ENCODE measurements at regions not wholly inside any gene's neighbourhood (a gene's known extent, or its start where the extent isn't known, plus 50 kb on each side); places are given as distances from the start of the nearest gene placed in this dataset.
"Not testable (repeated sequence)": the region's sequence is repeated elsewhere in the genome, so short reads cannot be mapped to it uniquely, and the experiment has no call there.

- no peak for DNase-seq (ENCODE audit: low read depth in 4 of 4, low spot score in 1 of 4)
These were observed 71.6 kb downstream of the TFAP2A start for GRCh38 chr6:10343320-10343719.

- DNase-seq (ENCODE audit: low read depth in 4 of 4, low spot score in 1 of 4): no peak
These were observed 73.3 kb downstream of the TFAP2A start for GRCh38 chr6:10341605-10342004.

DNA sequence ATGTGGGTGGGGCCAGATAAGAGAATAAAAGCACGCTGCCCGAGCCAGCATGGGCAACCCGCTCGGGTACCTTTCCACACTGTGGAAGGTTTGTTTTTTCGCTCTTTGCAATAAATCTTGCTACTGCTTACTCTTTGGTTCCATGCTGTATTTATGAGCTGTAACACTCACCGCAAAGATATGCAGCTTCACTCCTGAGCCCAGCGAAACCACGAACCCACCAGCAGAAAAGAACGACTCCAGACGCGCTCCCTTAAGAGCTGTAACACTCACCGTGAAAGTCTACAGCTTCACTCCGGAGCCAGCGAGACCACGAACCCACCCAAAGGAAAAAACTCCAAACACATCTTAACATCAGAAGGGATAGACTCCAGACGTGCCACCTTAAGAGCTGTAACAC, 76.7 kb downstream of the TFAP2A start:
- no peak for DNase-seq (ENCODE audit: low read depth in 4 of 4, low spot score in 1 of 4)

GRCh38 chr6:10337376-10337775, 77.5 kb downstream of the TFAP2A start:
- DNase-seq (ENCODE audit: low read depth in 4 of 4, low spot score in 1 of 4): not testable (repeated sequence)

GRCh38 chr6:10332111-10332510, 82.8 kb downstream of the TFAP2A start:
- DNase-seq (ENCODE audit: low read depth in 4 of 4, low spot score in 1 of 4): no peak

- no peak for DNase-seq (ENCODE audit: low read depth in 4 of 4, low spot score in 1 of 4)
These were observed 83.4 kb downstream of the TFAP2A start for GRCh38 chr6:10331334-10331968.

- DNase-seq (ENCODE audit: low read depth in 4 of 4, low spot score in 1 of 4): no peak
These were observed 84.4 kb downstream of the TFAP2A start for GRCh38 chr6:10330515-10330914.

DNA sequence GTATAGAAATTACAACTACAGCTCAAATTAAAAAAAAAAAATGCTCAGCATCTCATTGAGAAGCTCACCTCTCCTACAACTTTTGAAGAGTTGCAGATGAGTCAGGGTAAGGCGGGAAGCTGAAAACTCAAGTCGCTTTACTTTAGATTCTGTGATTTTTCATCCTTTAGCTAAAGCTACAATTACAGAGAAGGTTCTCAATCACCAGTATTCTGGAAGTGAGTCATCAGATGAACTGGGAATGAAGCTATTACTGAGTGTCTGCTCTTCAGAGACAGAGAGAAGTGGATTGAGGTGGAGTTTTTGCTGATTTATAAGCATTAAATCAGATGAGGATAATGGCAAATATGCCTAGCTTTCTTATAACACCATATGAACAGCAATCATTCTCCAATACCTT, 91.9 kb downstream of the TFAP2A start:
- no peak for DNase-seq (ENCODE audit: low read depth in 4 of 4, low spot score in 1 of 4)

GRCh38 chr6:10320291-10320690, 94.6 kb downstream of the TFAP2A start:
- no peak for DNase-seq (ENCODE audit: low read depth in 4 of 4, low spot score in 1 of 4)

- no peak for DNase-seq (ENCODE audit: low read depth in 4 of 4, low spot score in 1 of 4)
These were observed 98.5 kb downstream of the TFAP2A start for GRCh38 chr6:10316373-10316721.

DNA sequence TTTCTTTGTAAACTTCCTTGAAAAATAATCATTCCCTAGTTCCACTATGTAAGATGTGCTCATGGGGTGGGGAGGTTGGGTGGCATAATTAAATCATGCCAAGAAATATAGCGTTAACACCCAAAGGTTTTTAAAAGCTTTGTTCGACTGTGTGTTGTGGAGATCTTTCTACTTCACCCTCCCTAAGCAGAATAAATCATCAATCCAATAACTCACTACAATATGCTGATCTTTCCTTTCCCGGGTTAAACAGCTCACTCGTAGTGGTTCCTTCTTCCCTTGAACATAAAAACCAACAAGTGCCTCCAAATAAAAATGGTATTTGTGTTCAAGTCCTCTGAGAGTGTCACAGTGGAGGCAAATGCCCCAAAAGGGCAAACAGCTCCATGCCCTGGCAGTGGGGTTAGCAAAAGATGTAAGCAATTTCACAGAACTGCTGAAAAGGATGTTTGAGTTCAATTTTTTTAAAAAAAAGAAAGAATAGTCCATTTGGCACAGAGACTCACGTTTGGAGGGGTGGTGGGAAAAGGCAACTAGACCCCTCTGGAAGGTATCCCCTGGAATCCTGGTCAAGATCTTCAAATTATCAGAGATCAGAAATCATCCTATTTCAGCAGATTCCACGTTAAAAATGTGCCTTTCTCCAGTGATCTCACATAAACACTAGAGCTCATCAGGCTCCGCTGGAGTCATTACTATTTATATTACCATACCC, 99.1 kb downstream of the TFAP2A start:
- DNase-seq (ENCODE audit: low read depth in 4 of 4, low spot score in 1 of 4): no peak

- DNase-seq (ENCODE audit: low read depth in 4 of 4, low spot score in 1 of 4): no peak
These were observed 99.8 kb downstream of the TFAP2A start for GRCh38 chr6:10315034-10315433.

- DNase-seq (ENCODE audit: low read depth in 4 of 4, low spot score in 1 of 4): no peak
These were observed 100.5 kb downstream of the TFAP2A start for GRCh38 chr6:10314163-10314955.

- no peak for DNase-seq (ENCODE audit: low read depth in 4 of 4, low spot score in 1 of 4)
These were observed 101.1 kb downstream of the TFAP2A start for GRCh38 chr6:10313799-10314162.

- DNase-seq (ENCODE audit: low read depth in 4 of 4, low spot score in 1 of 4): no peak
These were observed 102.4 kb downstream of the TFAP2A start for GRCh38 chr6:10312445-10312844.

DNA sequence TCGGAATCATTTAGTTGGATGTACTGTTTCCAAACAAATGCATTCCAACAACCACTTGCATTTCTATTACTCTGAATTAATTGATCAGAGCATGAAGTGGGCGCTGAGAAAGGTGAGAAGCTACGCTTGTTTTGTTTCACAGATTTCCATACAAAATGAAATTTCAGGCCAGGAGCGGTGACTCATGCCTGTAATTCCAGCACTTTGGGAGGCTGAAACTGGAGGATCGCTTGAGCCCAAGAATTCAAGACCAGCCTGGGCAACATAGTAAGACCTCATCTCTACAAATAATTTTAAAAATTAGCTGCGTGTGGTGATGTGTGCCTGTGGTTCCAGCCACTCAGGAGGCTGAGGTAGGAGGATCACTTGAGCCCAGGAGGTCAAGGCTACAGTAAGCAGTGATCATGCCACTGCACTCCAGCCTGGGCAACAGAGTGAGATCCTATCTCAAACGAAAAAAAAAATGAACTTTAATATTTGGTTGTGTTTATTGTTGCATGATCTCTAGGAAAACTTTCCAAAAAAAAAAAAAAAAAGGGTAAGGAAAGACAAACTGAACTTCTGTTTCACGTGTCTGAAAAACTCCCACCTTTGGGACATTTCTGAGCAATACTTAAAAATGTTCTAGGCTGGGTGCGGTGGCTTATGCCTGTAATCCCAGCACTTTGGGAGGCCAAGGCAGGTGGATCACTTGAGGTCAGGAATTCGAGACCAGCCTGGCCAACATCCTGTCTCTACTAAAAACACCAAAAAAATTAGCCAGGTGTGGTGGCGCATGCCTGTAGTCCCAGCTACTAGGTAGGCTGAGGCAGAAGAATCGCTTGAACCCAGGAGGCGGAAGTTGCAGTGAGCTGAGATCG, 103.1 kb downstream of the TFAP2A start:
- DNase-seq (ENCODE audit: low read depth in 4 of 4, low spot score in 1 of 4): not testable (repeated sequence)

DNA sequence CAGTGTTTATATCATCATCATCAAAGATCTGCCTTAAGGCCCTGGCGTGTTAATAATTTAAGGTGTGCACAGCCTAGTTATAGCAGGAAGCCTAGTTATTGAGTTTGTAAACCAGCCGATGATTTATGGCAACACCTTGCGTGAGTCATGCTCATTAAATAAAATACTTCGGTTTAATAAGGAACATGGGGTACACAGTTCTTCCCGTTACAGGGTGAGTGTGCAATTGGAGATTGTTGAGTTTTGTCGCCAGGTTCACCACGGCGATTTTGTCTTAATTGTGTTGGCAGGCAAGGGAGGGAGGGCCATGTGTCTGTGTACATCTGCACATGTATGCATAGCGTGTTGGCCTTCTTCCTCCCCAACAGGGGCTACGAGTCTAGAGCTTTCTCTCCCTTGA, 104.0 kb downstream of the TFAP2A start:
- no peak for DNase-seq (ENCODE audit: low read depth in 4 of 4, low spot score in 1 of 4)

DNA sequence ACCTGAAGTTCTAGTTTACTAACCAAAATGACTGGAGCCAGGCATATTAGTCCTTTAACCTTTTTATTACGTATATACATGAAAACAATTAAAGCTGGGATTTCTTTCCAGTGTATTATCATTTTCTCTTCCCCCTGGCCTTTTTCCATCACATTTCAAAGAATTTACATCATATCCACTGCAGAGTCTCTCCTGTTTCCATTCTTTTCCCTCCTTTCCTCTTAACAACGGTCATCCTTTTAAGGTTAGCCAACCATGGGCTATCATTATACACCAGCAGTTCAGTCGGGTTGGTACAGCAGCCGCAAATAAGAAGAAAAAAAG, 104.6 kb downstream of the TFAP2A start:
- DNase-seq (ENCODE audit: low read depth in 4 of 4, low spot score in 1 of 4): no peak

GRCh38 chr6:10309457-10310329, 105.2 kb downstream of the TFAP2A start:
- DNase-seq (ENCODE audit: low read depth in 4 of 4, low spot score in 1 of 4): no peak

DNA sequence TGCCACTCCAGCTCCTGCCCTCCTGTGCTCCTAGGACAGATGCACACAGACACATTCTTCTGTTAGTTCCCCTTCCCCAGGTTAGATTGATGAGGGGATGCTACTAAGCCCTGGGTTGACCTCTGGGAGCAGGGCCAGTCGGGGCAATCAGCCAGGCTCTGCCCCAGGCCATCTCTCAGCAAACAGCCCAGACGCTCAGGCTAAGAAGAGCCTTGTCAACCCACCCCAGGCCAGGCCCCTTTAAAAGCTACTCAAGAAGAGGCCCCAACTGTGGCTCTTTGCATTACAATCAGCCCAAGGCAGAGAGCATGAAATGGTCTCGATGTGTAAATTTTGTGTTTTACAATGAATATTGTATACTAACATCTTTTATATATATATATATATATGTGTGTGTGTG, 107.4 kb downstream of the TFAP2A start:
- DNase-seq (ENCODE audit: low read depth in 4 of 4, low spot score in 1 of 4): no peak

- DNase-seq (ENCODE audit: low read depth in 4 of 4, low spot score in 1 of 4): no peak
These were observed 107.8 kb downstream of the TFAP2A start for GRCh38 chr6:10307028-10307427.

Measured in stimulated activated CD4-positive, alpha-beta T cell treated with anti-CD3 and anti-CD28 coated beads, Interleukin-1b, Interleukin-23, amount 100 ng/mL, for 24 hours (primary cell).